GM18867 (cell line): ENCODE measurements at regions not wholly inside any gene's neighbourhood (a gene's known extent, or its start where the extent isn't known, plus 50 kb on each side); places are given as distances from the start of the nearest gene placed in this dataset.

Source experiments
- ATAC-seq: cut with Tn5 transposase; IDR thresholded peaks from one replicate; pipeline ENCODE4 v1.9.1; 2021; ENCODE audit warnings: mild to moderate bottlenecking, moderate library complexity; ENCODE audit not compliant: unreplicated experiment

DNA sequence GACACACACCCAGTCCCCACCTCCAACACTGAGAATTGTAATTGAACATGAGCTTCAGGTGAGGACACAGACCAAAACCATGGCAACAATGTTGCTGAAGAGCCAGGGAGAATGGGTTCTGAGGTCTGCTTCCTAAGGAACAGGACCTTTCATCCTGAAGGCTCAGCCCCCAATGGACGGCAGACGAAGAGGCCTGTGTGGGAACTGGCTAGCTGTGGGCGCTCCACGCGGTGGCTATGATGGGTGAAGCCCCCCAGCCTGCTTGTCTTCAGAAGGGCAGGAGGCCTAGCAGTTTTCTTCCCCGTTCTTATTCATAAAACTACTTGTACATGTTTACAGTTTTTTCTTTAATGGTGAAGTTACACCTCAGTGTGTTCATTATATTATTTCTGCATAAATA lies 136.1 kb upstream of the SPACA7 start:
- ATAC-seq = no peak

DNA sequence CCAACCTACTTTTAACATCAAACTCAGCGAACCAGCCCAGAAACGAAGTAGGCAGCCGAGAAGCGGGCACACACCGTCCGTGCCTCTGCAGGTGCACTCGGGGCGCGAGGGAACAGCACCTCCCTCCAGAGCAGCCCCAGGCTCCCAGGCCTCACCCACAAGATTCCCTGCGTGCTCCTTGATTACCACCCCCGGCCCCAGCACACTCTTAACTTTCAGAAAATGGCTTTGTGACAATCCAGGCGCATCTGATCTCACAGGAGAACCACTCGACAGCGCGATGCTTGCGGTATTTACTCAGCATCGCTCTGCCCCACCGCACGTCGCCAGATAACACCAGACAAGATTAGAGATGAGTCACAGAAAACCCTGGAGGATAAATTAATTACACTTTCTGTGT lies 134.9 kb upstream of the SPACA7 start:
- ATAC-seq = no peak

DNA sequence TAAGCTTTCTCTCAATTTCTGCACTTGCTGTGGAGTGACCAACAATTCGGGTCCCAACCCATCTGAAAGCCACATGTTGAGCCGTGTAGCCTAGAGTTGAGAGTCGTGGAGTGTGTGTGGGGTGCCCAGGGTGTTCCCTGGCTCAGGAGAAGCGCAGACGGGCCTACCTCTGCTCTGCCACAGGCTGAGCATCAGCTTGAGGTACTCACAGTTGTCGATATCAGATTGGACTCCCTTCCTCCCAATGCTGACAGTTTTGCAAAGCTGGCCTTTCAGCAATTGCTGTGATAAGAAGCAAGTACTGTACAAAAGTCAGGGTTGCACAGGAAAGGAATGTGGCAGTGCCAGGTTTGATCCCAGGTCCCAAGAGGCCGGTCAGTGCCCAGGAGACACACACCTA lies 133.4 kb upstream of the SPACA7 start:
- ATAC-seq = no peak

DNA sequence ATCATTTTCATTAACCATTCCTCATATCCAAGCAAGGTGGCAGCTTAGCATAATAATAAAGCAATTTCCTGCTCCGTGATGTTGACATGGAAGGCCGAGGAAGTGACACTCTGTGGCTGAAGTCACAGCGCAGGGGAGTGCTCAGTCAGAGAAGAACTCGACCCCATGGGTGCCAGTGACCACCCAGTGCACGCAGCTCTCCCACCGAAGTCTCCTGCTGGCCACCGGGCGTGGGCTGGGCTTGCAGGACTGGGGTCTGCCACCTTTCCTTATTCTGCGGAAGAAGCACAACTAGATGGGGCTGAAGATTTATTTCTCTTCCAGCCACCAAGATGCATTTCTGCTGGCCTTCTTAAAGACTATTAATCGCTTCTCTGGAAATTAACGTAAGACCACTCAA lies 132.1 kb upstream of the SPACA7 start:
- no peak for ATAC-seq

DNA sequence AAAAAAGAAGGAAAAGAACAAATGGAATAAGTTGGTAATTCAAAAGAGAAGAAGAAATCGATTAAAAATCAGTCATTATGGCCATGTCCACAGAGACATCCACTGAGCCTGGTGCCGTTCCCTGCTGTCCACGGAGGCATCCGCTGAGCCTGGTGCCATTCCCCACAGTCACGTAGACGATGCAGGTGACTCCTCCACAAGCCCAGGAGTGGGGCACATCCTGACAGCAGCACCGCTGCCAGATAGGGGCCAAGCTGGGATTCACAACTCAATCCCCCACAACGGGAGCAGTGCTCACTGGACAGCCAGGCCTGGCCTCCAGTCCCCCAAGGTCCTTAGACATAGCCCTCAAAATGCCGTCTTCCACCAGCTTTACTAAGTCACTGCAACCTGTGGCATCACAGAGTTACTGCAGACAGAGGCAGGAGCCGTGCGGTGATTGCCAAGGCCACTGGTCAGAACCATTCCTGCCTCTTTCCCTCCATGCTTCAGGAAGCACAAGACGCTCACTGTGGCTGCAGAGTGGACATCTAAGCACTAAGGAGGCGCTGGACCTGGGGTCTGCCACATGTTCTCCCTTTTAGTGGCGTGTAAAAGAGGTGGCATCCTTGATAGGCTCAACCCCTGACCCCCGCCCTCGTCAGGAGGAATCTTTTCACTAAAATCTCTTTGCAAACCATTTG lies 131.5 kb upstream of the SPACA7 start:
- no peak for ATAC-seq

DNA sequence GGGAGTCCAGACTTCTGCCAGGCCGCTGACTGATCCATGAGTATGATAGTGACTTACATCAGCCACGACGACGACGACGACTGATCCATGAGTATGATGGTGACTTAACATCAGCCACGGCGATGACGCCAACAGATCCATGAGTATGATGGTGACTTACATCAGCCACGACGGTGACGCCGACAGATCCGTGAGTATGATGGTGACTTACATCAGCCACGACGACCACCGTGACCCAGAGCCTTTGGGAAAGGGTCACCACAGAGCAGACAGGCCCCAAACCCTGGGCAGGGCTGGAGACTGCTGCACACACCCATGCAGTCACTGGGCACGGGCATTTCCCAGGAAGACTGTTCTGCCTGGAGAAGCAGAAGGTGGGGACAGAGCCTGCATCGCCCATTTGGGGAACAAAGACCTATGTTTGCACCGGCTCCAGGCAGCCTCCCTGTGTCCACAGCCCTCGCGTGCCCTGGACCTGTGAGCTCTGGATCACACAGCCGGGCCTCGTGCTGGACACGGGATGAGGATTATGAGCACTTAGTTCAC lies 130.9 kb upstream of the SPACA7 start:
- ATAC-seq = no peak

DNA sequence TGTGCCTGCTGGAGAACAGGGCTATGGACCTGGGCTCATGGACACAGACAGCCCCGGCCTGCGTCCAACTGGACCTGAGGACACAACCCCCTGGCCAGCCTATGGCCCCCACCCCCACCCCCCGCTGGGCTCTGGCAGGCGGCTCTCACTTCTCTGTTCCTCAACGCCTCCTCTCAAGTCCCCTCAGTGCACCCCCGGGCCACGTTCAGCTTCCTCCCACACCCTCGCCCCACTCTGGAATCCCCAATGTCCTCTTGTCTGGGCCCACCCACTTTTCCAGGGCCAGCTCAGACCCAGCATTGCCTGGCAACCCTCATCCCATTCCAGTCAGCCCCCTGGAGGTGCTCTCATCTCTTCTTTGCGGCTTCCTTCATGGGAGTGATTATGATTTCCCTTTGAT lies 130.2 kb upstream of the SPACA7 start:
- no peak for ATAC-seq

DNA sequence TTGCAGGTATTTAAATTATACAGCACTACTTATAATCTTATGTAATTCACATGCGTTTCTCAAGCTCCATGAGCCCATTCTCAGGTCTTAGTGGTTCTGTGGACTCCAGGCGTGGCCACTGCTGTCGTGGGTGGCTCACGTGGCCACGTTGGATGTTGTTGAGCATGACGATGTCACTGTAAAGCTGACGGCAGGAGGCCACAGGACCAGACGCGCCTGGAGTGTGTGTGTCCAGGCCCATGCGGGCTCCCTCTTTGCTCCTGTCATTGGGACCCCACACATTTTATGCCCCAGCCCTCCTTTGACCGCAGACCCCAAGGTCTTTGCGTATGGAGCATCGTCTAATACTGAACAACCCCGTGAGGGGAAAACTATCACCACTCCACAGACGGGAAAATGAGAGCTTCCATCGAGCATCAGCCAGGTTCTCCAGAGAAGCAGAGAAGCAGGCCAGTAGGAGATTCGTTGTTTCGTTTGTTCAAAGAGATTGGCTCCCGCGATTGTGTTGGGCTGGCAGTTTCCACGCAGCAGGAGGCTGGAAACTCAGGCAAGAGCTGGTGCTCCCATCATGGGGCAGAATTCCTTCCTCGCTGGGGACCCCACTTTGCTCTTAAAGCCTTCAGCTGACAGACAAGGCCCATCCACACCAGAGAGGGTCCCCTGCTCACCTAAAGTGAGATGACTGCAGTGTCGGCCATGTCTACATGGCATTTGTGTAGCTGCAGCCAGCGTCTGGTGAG lies 129.3 kb upstream of the SPACA7 start:
- ATAC-seq = no peak

DNA sequence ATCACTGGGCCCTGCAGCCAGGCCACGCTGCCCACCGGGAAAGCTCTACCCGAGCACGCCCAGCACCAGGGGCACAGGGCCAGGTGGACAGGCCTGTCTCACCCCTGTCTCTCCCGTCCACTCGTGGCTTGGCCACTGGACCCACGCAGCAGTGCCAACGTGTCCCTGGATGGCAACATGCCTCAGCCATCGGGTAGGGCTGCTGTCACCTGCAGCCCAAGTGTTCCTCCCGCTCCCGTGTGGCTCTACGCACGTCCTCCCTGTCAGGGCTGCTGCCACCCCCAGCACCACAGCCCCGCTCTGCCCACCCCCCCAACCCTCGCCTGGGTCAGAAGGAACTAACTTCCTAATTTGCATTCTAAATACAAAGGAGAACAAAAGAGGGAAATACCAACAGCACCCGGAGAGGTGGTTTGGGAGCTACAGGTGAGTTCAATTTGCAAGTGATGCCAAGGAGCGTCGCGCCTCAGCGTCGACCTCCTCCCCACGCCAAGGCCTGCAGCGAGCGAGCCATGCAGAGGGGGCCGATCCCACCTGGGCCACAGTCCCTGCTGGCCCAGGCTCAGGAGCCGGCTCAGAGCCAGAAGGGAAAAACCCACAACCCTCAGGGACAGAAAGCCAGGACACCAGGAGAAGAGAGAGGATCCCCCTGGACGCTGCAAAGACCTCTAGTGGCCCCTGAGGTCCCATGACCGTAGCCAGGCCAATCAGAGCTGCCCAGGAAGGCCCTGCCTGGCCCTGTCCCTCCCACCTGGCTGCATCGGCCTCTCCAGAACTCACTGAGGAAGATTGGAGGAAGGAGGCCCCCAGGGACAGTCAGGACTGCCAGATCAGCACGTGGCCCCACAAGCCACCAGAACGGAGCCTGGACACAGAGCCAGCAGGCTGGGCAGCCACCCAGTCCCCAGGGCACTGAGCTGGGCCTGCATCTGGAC lies 128.4 kb upstream of the SPACA7 start:
- ATAC-seq = no peak

DNA sequence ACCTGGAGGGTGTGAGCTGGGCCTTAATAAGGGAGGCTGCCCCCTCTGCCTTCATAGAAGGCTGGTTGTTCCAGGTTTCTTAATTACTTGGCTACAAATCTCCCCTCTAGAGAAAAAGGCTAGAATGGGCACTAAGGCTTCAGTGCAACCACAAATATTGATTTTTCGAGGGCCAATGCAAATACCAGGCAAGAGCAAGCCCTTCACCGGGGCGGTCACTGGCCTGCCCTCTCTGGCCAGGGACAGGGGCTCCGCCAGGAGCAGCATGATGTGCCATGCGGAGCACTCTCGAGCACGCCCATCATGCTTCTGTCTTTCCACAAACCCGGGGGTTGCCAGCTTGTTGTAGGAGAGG lies 127.8 kb upstream of the SPACA7 start:
- ATAC-seq = no peak

DNA sequence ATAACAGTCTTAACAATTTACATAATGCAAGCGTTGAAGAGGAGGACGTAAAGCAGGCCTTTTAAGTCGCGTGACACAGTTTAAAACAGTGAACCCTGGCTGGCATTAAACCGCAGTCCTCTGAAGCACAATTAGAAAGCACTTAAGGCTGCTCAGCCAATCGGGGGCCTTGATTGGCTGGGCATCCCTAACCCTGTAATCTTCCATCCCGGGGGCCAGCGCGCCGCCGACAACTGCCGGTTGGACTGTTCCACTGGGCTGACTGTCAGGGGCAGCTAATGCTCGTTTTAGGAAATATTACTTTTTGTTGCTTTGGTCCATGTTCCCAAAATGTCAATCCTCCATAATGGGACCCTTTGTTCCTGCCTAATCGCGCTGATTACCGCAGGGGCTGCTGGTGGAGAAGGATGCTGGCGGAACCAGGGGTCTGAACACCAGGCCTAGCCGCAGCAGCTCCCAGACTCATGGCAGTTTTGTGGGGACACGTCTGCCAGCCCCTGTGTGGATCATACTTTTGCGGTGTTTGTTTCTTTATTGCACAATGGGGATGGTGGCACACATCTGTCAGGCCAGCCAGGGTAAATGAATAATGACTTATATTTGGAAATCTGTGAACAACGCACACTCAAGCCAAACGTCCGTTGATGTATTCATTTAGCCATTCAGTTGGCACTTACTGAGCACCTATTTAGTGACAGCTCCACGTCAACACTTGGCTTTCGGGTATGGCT lies 127.1 kb upstream of the SPACA7 start:
- ATAC-seq = no peak

DNA sequence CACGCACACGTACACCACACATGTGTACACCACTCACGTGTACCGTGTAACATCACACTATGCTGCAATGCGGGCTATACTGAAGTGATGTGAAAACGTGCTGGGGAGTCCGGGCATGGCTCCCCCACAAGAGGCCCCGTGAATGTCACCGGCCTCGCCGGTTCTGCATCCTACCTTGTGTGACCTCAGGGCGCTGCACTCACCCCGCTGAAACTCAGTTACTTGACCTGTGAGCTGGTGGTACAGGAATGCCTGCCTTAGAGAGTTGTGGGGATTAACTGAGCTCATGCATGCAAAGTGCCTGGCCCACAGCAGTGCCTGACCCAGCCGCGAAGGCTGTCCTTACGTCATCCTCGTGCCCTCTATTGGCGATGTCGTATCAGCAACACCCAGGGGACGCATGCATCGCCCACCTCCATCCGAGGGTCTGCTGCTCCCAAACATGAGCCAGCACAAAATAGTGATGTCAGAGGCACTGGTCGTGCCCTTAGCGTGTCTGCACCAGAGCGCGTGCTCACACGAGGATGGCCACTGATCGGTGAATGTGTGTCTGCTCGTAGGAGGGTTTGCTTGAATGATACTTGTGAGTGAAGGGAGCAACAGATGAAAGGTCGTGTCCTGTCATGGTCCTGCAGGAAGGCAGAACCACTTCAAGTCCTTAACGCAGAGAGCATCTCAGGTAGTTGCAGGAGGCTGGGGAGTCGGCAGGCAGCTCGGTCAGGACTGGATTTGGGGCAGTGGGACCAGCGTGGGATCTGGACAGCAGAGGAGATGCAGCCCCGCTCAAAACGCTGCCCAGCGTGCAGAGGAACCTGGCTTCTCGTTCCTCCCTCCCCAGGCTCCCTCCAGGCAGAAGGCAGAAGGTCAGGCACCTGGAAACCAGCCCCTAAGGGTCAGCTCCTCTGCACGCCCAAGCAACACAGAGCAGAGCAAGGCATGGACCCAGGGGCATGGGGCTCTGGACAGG lies 126.2 kb upstream of the SPACA7 start:
- no peak for ATAC-seq

DNA sequence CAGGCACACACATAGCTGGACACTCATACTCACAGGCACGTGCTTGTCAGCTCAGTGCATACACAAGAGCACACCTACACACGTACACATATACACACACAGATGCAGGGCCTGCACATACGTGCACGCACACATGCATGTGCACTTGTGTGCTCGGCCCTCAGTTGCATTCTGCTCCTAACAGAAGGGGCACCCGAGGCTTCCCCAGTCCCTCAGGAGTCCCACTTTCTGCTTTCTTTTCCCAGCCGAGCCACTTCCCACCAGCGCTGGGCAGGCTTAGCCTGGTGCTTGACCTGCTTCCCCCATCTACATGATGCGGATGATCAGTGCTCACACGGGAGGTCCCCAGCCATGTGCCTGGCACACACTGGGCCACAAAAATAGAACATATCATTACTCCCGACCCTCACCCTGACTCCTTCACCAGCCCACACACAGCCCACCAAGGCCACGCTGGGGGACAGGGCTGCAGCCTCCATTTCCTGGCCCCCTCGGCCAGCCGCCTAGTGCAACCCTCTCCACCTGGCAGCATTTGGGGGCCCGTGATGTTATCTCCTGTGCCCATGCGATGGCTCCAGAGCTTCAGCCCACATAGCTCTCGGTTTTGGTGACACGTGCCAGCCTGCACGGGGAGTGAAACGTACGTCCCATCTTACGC lies 125.2 kb upstream of the SPACA7 start:
- no peak for ATAC-seq

DNA sequence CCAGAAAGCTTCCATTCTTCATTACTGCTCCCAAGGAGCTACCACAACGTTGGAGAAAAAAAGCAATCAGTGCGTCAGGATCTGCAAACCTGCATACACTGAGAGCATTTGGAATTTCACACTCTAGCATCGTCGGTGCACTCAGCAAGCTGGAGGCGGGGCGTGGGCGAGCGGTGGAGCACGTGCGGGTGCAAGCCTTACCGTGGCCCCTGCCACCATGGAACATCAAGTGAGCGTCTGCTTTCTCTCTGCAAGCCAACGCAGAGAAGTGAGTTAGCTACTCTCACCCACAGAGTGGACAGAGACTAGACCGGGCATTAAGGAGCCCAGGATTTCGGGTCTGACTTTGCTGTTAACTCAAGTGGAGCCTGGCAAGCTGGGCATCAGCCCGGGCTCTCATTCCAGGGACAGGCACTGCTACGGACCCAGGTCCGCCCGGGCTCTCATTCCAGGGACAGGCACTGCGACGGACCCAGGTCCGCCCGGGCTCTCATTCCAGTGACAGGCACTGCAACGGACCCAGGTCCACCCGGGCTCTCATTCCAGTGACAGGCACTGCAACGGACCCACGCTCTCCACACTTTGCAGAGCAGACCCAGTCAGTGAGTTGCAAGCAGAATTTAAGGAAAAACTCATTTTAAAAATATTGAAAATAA lies 124.1 kb upstream of the SPACA7 start:
- ATAC-seq = no peak

DNA sequence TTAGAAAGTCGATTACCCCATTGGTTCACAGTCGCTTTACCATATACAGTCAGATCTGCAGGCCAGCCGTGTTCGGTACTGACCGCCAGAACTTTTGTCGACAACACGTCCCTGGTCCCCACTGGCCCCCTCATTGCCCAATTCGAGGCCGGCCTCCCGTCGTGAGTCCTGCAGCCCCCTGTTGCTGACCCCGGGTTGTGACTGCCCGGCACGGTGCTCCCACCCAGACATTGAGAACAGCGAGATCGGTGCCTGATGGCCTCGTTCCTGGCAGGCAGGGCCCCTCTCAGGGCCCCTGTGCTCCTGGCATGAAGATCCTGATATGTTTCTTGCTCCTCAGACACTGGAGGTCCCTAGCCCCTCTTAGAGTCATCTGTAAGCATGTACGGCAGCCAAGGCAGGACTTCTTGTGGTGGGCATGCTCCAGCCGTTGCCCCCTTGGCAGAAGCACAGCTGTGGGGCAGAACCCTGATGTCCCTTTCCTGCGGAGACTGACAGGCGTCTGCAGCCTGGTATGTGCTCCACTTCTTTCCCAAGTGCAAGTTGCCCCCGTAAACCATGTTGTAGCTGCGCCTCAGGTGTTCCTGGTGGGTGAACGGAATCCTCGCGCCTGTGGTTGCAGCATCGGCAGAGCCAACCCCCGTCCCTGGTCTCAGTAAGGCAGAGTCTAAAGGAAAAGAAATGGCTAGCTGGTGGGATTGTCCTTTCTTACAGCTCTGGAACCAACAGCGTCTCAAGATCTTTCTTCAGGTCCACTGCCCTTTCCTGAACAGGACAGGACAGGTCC lies 123.2 kb upstream of the SPACA7 start:
- ATAC-seq = no peak

DNA sequence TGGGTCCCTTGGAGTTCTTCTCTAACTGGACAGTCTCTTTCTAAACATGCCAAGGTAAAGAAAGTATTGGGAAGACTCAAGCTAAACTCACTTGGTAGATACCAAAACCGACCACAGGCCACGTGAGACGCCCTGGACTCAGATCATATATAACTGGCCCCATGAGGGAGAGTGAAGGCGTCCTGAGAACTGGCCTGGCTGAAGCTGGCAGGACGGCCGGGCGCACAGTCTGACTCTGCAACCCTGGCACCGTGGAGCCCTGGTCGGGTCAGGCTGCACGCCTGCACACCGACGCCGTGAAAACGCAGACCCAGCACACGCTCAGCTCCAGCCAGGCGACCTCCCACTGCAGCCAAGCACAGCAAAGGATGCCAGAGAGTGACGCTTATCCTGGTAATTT lies 122.5 kb upstream of the SPACA7 start:
- ATAC-seq = no peak

DNA sequence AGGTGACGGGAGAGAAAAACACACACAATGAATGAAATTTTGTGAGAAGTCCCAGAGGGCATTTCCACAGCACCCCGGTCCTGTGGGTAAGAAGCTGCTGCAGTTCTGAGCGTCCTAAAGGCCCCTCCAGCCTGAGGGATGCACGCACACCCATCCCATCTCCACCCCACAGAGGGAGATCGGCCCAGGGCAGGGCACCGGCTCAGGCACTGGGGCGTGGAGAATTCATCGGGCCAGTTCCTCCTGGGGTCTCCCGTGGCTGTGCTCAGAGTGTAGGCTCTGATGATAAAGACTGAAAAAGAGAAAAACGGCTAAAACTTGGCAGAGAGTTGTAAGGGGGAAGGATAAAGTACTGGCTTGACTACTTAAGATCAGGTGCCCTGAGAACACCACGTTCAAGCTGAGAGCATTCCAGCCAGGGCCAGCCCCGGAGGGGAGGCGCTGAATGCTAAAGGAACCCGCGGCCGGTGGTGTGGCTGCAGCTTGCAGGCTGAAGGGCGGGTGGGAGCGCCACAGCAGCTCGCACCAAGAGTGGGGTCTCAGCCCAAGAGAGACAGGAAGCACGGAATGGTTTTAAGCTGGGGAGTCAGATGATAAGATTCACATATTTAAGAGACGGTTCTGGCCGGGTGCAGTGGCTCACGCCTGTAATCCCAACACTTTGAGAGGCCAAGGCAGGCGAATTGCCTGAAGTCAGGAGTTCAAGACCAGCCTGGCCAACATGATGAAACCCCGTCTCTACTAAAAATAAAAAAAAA lies 121.9 kb upstream of the SPACA7 start:
- no peak for ATAC-seq
